ENCODE measurements at regions not wholly inside any gene's neighbourhood (a gene's known extent, or its start where the extent isn't known, plus 50 kb on each side); places are given as distances from the start of the nearest gene placed in this dataset.

DNA sequence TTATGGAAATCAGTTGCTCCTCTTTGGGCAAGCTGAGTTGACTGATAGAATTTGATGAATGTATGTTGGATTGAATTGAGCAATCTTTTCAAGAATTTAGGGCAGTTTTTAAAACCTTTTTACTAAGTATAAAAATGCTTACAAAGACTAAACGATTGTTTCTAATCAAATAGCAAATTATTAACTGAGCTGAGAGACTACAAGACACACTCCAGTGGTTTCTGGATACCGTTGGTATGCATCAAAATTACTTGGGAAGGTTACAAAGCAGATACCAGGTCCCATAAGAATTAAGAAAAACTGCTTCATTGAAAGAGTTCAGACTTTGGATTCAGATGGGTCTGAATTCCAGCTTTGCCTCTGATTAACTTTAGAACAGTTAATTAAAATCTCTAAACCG is 721.4 kb downstream of the FAM181B start:
- no peak for DNase-seq (ENCODE audit: low spot score)
- H3K9me3 ChIP-seq (ENCODE audit: low read length) = no peaks in the 10 kb centered on the region
- no peaks in the 10 kb centered on the region for H3K9me2 ChIP-seq (ENCODE audit: insufficient read depth, low read length)
- ChIA-PET CTCF (ENCODE audit: unreplicated experiment) (no interaction called here), POLR2A (interaction anchor here (0.7 kb wide), 4 partner anchors 51 to 511 kb away, joined by 3 to 7 read pairs (median 4); no protein-coding TSS in a partner anchor)
- no peak overlapping the region for H3K4me3 ChIP-seq (ENCODE audit: low read depth, low read length, poor library complexity, severe bottlenecking)
- no peaks in the 10 kb centered on the region for H4K20me1 ChIP-seq (ENCODE audit: insufficient read depth, low read length)
- H3K4me2 ChIP-seq (ENCODE audit: low read length) = no peak overlapping the region
- H3K4me1 ChIP-seq (ENCODE audit: insufficient read depth, low read length, poor library complexity, severe bottlenecking) = no peaks in the 10 kb centered on the region
- H2AFZ ChIP-seq (ENCODE audit: low read length) = no peak overlapping the region
- intact Hi-C loops (cut with micrococcal nuclease; ENCODE audit: unreplicated experiment) = no loop called here
- no TSS peak for BruUV-seq (replicated peaks)
- TF ChIP-seq EZH2phosphoT487 (IDR thresholded peaks at IDR 0.05; ENCODE audit: borderline replicate concordance, low read depth, low read length) = no peak
- TF ChIP-seq, protein P1, sequence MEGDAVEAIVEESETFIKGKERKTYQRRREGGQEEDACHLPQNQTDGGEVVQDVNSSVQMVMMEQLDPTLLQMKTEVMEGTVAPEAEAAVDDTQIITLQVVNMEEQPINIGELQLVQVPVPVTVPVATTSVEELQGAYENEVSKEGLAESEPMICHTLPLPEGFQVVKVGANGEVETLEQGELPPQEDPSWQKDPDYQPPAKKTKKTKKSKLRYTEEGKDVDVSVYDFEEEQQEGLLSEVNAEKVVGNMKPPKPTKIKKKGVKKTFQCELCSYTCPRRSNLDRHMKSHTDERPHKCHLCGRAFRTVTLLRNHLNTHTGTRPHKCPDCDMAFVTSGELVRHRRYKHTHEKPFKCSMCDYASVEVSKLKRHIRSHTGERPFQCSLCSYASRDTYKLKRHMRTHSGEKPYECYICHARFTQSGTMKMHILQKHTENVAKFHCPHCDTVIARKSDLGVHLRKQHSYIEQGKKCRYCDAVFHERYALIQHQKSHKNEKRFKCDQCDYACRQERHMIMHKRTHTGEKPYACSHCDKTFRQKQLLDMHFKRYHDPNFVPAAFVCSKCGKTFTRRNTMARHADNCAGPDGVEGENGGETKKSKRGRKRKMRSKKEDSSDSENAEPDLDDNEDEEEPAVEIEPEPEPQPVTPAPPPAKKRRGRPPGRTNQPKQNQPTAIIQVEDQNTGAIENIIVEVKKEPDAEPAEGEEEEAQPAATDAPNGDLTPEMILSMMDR (conservative IDR thresholded peaks at IDR 0.05; ENCODE audit: low read length) = no peak
- H3K36me3 ChIP-seq (ENCODE audit: insufficient read depth, low read length) = no peaks in the 10 kb centered on the region
- no peaks in the 10 kb centered on the region for H3K79me2 ChIP-seq (ENCODE audit: insufficient read depth, low read depth, low read length)
- no peak overlapping the region for H3K27ac ChIP-seq (ENCODE audit: low read depth, low read length, poor library complexity, severe bottlenecking)

DNA sequence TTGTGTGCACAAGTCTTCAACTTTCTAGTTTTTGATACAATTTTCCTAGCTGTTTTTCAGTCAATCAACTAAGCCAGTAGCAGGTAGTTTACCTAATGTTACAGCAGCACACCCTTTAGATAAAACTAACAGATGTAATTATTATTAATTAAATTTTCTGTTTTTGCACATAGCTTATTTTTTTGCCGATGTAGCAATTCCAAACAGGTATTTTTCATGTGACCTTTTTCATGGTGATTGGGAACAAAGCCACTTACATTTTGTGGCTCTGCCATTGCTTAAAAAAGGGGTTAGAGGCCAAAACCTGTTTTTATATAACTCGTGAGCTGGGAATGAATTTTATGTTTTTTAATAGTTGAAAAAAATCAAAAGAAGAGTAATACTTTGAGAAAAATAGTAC is 724.5 kb downstream of the FAM181B start:
- DNase-seq (ENCODE audit: low spot score) = no peak

DNA sequence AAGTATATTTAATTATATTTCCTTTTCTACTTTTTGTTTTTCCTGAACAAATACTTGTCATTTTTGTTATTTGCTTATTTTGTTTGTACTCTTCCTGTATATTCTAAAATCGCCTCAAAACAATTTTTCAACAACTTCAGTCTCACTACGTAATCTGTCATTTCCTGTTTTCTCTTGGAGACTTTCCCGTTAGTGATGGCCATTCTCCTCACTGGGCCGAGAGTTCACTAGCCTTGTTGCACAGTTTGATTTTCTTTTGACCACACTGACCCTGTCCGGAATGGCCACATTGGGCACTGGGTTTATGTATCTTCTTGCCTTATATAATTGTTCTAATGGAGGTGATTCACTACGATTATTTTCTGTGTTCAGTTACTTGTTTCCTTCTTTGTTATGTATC is 726.1 kb downstream of the FAM181B start:
- TF ChIP-seq, protein P1 (conservative IDR thresholded peaks at IDR 0.05; ENCODE audit: low read length) = no peak
- no peak for TF ChIP-seq EZH2phosphoT487 (IDR thresholded peaks at IDR 0.05; ENCODE audit: borderline replicate concordance, low read depth, low read length)
- H3K79me2 ChIP-seq (ENCODE audit: insufficient read depth, low read depth, low read length) = no peaks in the 10 kb centered on the region
- intact Hi-C loops (cut with micrococcal nuclease; ENCODE audit: unreplicated experiment) = no loop called here
- ChIA-PET CTCF (ENCODE audit: unreplicated experiment) (no interaction called here), POLR2A (no interaction called here)
- no peak overlapping the region for H3K27ac ChIP-seq (ENCODE audit: low read depth, low read length, poor library complexity, severe bottlenecking)
- H3K4me2 ChIP-seq (ENCODE audit: low read length) = no peak overlapping the region
- H3K36me3 ChIP-seq (ENCODE audit: insufficient read depth, low read length) = no peaks in the 10 kb centered on the region
- H3K9me2 ChIP-seq (ENCODE audit: insufficient read depth, low read length) = no peaks in the 10 kb centered on the region
- no peaks in the 10 kb centered on the region for H3K4me1 ChIP-seq (ENCODE audit: insufficient read depth, low read length, poor library complexity, severe bottlenecking)
- no peaks in the 10 kb centered on the region for H4K20me1 ChIP-seq (ENCODE audit: insufficient read depth, low read length)
- no peak for DNase-seq (ENCODE audit: low spot score)
- no peak overlapping the region for H2AFZ ChIP-seq (ENCODE audit: low read length)
- H3K4me3 ChIP-seq (ENCODE audit: low read depth, low read length, poor library complexity, severe bottlenecking) = no peak overlapping the region
- no TSS peak for BruUV-seq (replicated peaks)
- H3K9me3 ChIP-seq (ENCODE audit: low read length) = no peaks in the 10 kb centered on the region

More for the DNA sequence above, 724.5 kb downstream of the FAM181B start:
- H3K27ac ChIP-seq (ENCODE audit: low read depth, low read length, poor library complexity, severe bottlenecking) = no peak overlapping the region
- CTCF ChIA-PET (ENCODE audit: unreplicated experiment) = no interaction called here
- H3K9me3 ChIP-seq (ENCODE audit: low read length) = no peaks in the 10 kb centered on the region
- no peaks in the 10 kb centered on the region for H3K4me1 ChIP-seq (ENCODE audit: insufficient read depth, low read length, poor library complexity, severe bottlenecking)
- no peak overlapping the region for H2AFZ ChIP-seq (ENCODE audit: low read length)
- no peak for TF ChIP-seq EZH2phosphoT487 (IDR thresholded peaks at IDR 0.05; ENCODE audit: borderline replicate concordance, low read depth, low read length)
- TF ChIP-seq, protein P1 (conservative IDR thresholded peaks at IDR 0.05; ENCODE audit: low read length) = no peak
- BruUV-seq (replicated peaks) = no TSS peak
- intact Hi-C loops (cut with micrococcal nuclease; ENCODE audit: unreplicated experiment) = no loop called here
- no peak overlapping the region for H3K4me3 ChIP-seq (ENCODE audit: low read depth, low read length, poor library complexity, severe bottlenecking)
- no peaks in the 10 kb centered on the region for H3K9me2 ChIP-seq (ENCODE audit: insufficient read depth, low read length)
- POLR2A ChIA-PET = no interaction called here
- no peaks in the 10 kb centered on the region for H3K36me3 ChIP-seq (ENCODE audit: insufficient read depth, low read length)
- no peaks in the 10 kb centered on the region for H3K79me2 ChIP-seq (ENCODE audit: insufficient read depth, low read depth, low read length)
- H3K4me2 ChIP-seq (ENCODE audit: low read length) = no peak overlapping the region
- no peaks in the 10 kb centered on the region for H4K20me1 ChIP-seq (ENCODE audit: insufficient read depth, low read length)
